AG04450 (cell line): ENCODE measurements at regions not wholly inside any gene's neighbourhood (a gene's known extent, or its start where the extent isn't known, plus 50 kb on each side); places are given as distances from the start of the nearest gene placed in this dataset.
"Not testable (repeated sequence)": the region's sequence is repeated elsewhere in the genome, so short reads cannot be mapped to it uniquely, and the experiment has no call there.

Experiments
- CTCF ChIA-PET: fragments of 300-600, 350-600 bp; formaldehyde crosslinking; extraction: SDS; loops from one replicate; lab custom pipeline; 2022; ENCODE audit warnings: antibody characterized with exemption, inconsistent platforms; lab: Charles Lee
- POLR2A ChIA-PET: fragments of 350-600 bp; formaldehyde crosslinking; extraction: SDS; loops from one replicate; lab custom pipeline; 2021; ENCODE audit warnings: antibody characterized with exemption, inconsistent platforms; lab: Yijun Ruan, JAX
- DNase-seq: peaks from one replicate; pipeline ENCODE4 v3.0.0-alpha.2; 2011; ENCODE audit warnings: low read depth, low spot score
- H3K27ac ChIP-seq: one replicate; pipeline ENCODE4 v1.5.1; 2012; ENCODE audit warnings: low read depth, low read length, control low read depth
- H3K27me3 ChIP-seq: one replicate; pipeline ENCODE4 v1.6.0; 2012; ENCODE audit warnings: low read length; ENCODE audit not compliant: control insufficient read depth, insufficient read depth
- H3K4me3 ChIP-seq: 2 replicates; pipeline ENCODE4 v1.5.1; 2011; ENCODE audit warnings: mild to moderate bottlenecking, low read depth, low read length, control low read depth
- H3K9me3 ChIP-seq: 2 replicates; pipeline ENCODE4 v1.5.1; 2012; ENCODE audit warnings: low read length; ENCODE audit not compliant: control insufficient read depth, insufficient read depth
- TF ChIP-seq, protein P1 (sequence below): IDR thresholded peaks from 2 replicates; pipeline ENCODE4 v1.5.1; 2011; ENCODE audit warnings: low read depth, low read length, control low read depth, inconsistent platforms

DNA sequence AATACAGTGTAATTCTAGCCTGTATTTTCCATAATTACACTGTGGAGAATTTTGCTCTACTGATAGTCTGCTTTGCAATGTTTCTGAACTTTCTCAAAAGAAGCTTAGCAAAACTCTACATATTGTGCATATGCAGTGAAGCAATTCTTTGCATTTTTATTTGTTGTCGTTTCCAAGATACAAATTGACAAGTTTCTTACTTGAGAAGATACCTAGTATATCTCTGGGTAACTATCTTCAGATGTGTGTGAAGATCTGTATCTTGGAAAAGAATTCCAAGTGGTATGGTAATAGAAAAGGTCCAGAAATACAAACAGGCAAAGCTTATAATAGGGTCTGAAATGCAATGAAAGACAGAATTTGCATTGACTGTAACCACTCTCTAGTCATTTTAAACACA is 1119.8 kb upstream of the INTU start:
- POLR2A ChIA-PET, result no interaction called here
- no peaks in the 10 kb centered on the region for H3K27me3 ChIP-seq
- H3K4me3 ChIP-seq, result no peak overlapping the region
- no peak for DNase-seq
- CTCF ChIA-PET, result no interaction called here
- H3K9me3 ChIP-seq, result no peaks in the 10 kb centered on the region
- no peak overlapping the region for H3K27ac ChIP-seq
- TF ChIP-seq, protein P1, sequence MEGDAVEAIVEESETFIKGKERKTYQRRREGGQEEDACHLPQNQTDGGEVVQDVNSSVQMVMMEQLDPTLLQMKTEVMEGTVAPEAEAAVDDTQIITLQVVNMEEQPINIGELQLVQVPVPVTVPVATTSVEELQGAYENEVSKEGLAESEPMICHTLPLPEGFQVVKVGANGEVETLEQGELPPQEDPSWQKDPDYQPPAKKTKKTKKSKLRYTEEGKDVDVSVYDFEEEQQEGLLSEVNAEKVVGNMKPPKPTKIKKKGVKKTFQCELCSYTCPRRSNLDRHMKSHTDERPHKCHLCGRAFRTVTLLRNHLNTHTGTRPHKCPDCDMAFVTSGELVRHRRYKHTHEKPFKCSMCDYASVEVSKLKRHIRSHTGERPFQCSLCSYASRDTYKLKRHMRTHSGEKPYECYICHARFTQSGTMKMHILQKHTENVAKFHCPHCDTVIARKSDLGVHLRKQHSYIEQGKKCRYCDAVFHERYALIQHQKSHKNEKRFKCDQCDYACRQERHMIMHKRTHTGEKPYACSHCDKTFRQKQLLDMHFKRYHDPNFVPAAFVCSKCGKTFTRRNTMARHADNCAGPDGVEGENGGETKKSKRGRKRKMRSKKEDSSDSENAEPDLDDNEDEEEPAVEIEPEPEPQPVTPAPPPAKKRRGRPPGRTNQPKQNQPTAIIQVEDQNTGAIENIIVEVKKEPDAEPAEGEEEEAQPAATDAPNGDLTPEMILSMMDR, result no peak

DNA sequence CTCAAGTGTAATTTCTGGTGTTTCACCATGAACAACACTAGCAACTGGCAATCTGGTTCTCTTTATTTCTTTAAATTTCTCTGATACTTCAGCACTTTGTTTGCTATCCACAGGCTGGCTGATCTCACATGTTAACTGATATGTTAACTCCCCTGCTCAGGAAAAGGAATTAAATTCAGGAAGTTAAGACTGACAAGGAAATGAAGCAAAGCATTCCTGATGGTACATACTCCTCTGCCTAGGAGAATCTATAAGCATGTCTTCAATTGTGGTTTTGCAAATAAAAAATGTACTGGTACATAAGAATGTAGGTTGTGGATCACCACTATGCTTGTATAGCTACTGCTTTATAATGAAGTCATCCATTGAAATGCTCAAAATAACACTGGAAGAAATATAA is 1119.2 kb upstream of the INTU start:
- CTCF ChIA-PET, result no interaction called here
- POLR2A ChIA-PET, result no interaction called here

DNA sequence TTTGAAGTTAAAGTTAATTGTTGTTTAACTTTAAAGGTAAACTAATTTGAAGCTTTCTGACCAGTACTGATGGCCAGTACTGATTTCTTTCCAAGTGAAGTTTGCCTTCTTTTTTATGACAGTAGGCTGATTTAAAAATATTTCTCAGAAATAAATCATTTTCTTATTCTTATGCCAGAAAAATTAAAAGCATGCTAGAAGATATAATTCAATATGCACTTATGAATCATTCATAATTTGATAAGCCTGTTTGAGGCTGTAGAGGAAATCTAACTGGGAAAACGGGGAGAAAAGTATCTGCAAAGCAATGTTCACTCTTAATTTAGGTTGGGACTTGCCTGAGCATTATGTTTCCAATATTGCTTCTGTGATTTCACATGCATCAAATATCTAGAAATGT is 1112.0 kb upstream of the INTU start:
- DNase-seq, result no peak
- Histone ChIP-seq H3K27me3 (no peaks in the 10 kb centered on the region), H3K4me3 (no peak overlapping the region), H3K27ac (no peak overlapping the region), H3K9me3 (no peaks in the 10 kb centered on the region)
- ChIA-PET POLR2A (no interaction called here), CTCF (no interaction called here)
- TF ChIP-seq, protein P1, result no peak

More for the DNA sequence above, 1119.2 kb upstream of the INTU start:
- H3K27me3 ChIP-seq, result no peaks in the 10 kb centered on the region
- TF ChIP-seq, protein P1, result no peak
- H3K9me3 ChIP-seq, result no peaks in the 10 kb centered on the region
- no peak overlapping the region for H3K27ac ChIP-seq
- no peak overlapping the region for H3K4me3 ChIP-seq
- no peak for DNase-seq

DNA sequence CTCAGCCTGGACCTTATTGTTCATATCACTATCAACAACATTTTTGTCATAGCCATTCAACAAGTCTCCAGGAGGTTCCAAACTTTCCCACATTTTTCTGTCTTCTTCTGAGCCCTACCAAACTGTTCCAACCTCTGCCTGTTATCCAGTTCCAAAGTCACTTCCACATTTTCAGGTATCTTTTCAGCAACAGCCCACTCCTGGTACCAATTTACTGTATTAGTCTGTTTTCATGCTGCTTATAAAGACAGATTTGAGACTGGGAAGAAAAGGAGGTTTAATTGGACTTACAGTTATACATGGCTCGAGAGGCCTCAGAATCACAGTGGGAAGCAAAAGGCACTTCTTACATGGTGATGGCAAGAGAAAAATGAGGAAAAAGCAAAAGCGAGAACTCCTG is 1107.4 kb upstream of the INTU start:
- H3K27me3 ChIP-seq, CTCF ChIA-PET: not testable (repeated sequence)

DNA sequence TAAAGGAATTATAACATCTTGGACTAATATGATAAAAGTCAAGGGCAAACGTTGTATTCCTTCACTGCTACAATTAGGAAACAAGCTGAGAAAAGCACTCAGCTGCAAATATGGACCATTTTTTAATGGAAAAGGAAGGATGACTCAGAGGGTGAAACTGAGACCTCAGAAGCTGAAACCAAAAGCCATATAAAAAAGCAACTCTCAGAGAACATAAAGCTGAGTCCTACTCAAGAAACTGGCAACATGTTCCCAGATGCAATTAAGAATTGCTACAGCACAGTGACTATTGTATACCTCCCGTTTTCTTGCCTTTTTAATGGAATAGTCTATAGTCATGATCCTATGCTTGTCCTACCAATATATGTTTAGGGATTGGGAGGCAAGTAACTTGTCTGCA is 1106.4 kb upstream of the INTU start:
- no peak overlapping the region for H3K27ac ChIP-seq
- no peak overlapping the region for H3K4me3 ChIP-seq
- CTCF ChIA-PET, result no interaction called here
- POLR2A ChIA-PET, result no interaction called here
- no peak for DNase-seq
- no peaks in the 10 kb centered on the region for H3K27me3 ChIP-seq
- TF ChIP-seq, protein P1, result no peak
- no peaks in the 10 kb centered on the region for H3K9me3 ChIP-seq

More for the DNA sequence above, 1107.4 kb upstream of the INTU start:
- POLR2A ChIA-PET, DNase-seq, H3K9me3 ChIP-seq, H3K27ac ChIP-seq, H3K4me3 ChIP-seq: not testable (repeated sequence)

DNA sequence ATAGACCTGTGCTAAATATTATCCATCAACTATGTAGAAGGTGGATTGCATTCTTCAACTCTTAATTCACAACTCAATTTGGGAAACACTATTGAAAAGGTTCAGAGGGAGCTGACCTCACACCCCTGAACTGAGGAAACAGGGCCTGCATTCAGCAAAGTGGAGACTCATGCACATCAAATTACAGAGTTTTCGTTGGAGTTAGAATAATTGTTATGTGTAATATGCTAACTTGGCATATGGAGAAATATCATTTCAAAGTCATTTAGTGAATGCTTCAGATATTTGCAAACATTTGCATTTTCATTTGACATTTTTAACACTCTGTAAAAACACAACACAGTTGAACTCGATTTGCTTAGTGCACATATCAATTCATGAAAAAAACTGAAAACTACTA is 1102.8 kb upstream of the INTU start:
- Histone ChIP-seq H3K27ac (no peak overlapping the region), H3K4me3 (no peak overlapping the region), H3K27me3 (no peaks in the 10 kb centered on the region), H3K9me3 (no peaks in the 10 kb centered on the region)
- ChIA-PET CTCF (no interaction called here), POLR2A (no interaction called here)
- TF ChIP-seq, protein P1, result no peak
- no peak for DNase-seq
